SK-N-SH (cell line): ENCODE measurements at regions not wholly inside any gene's neighbourhood (a gene's known extent, or its start where the extent isn't known, plus 50 kb on each side); places are given as distances from the start of the nearest gene placed in this dataset.

Experiments used
- CTCF ChIA-PET: fragments of 300-600, 350-600 bp; formaldehyde crosslinking; extraction: SDS; loops from one replicate; lab custom pipeline; 2021; lab: Yijun Ruan, JAX
- POLR2A ChIA-PET: fragments of 350-600 bp; sonication (Branson Sonifier 250); formaldehyde crosslinking; extraction: SDS; loops from one replicate; lab custom pipeline; 2020; ENCODE audit warnings: antibody characterized with exemption, inconsistent platforms; lab: Yijun Ruan, JAX
- DNase-seq: peaks from one replicate; pipeline ENCODE4 v3.0.0; 2012
- H2AFZ ChIP-seq: fragments of 200-600 bp; sonication (generic); 2 replicates; pipeline ENCODE4 v1.8.1; 2016; ENCODE audit warnings: antibody characterized with exemption, mild to moderate bottlenecking, low read depth
- H3F3A ChIP-seq: fragments of 200-600 bp; sonication (generic); replicated peaks from 2 replicates; pipeline ENCODE3; 2016; ENCODE audit warnings: antibody characterized with exemption, mild to moderate bottlenecking; ENCODE audit not compliant: insufficient read depth
- H3K27ac ChIP-seq, 2 experiments: fragments of 200-500 bp in 1 of 2; fragments of 200-600 bp in 1 of 2; sonication (Bioruptor generic) in 1 of 2; sonication (generic), shearing (Covaris generic) in 1 of 2; 2 replicates each; pipeline versions ENCODE4 v1.5.1 to v1.6.1; 2014 to 2016; ENCODE audit warnings: low read depth in 2 of 2, inconsistent platforms in 1 of 2, low read length in 1 of 2, mild to moderate bottlenecking in 1 of 2, mixed read lengths in 1 of 2
- H3K27me3 ChIP-seq: fragments of 200-600 bp; sonication (generic), shearing (Covaris generic); 2 replicates; pipeline ENCODE4 v1.6.1; 2016; ENCODE audit warnings: mixed run types; ENCODE audit not compliant: insufficient read depth
- H3K36me3 ChIP-seq, 2 experiments: fragments of 200-500 bp in 1 of 2; fragments of 200-600 bp in 1 of 2; sonication (Bioruptor generic) in 1 of 2; sonication (generic) in 1 of 2; replicated peaks in 1 of 2; 2 replicates each; pipeline versions ENCODE3 to v1.5.1; 2014 to 2016; ENCODE audit warnings: low read length in 1 of 2, mild to moderate bottlenecking in 1 of 2; ENCODE audit not compliant: insufficient read depth in 2 of 2, control insufficient read depth in 1 of 2
- H3K4me1 ChIP-seq, 2 experiments: fragments of 200-500 bp in 1 of 2; fragments of 200-600 bp in 1 of 2; sonication (Bioruptor generic) in 1 of 2; sonication (generic), shearing (Covaris generic) in 1 of 2; 2 replicates each; pipeline versions ENCODE4 v1.5.1 to v1.6.1; 2014 to 2016; ENCODE audit warnings: low read depth in 1 of 2, low read length in 1 of 2, mixed run types in 1 of 2; ENCODE audit not compliant: insufficient read depth in 2 of 2, control insufficient read depth in 1 of 2
- H3K4me2 ChIP-seq: fragments of 200-600 bp; sonication (generic), shearing (Covaris generic); 2 replicates; pipeline ENCODE4 v1.6.1; 2017; ENCODE audit warnings: mixed run types
- H3K4me3 ChIP-seq, 2 experiments: fragments of 200-500 bp in 1 of 2; fragments of 200-600 bp in 1 of 2; sonication (Bioruptor generic) in 1 of 2; sonication (generic), shearing (Covaris generic) in 1 of 2; 2 replicates each; pipeline versions ENCODE4 v1.5.1 to v1.8.1; 2014 to 2016; ENCODE audit warnings: low read depth in 2 of 2, inconsistent platforms in 1 of 2, low read length in 1 of 2, mild to moderate bottlenecking in 1 of 2, mixed read lengths in 1 of 2, moderate library complexity in 1 of 2
- H3K79me2 ChIP-seq: fragments of 200-600 bp; sonication (generic); 2 replicates; pipeline ENCODE4 v1.8.1; 2017; ENCODE audit warnings: mild to moderate bottlenecking; ENCODE audit not compliant: insufficient read depth
- H3K9ac ChIP-seq: fragments of 200-600 bp; sonication (generic); 2 replicates; pipeline ENCODE4 v1.6.1; 2017; ENCODE audit warnings: mixed run types
- H3K9me2 ChIP-seq: fragments of 200-600 bp; sonication (generic); 2 replicates; pipeline ENCODE4 v1.6.1; 2017; ENCODE audit warnings: mixed run types
- H3K9me3 ChIP-seq: fragments of 200-600 bp; sonication (generic); 2 replicates; pipeline ENCODE4 v1.6.1; 2017; ENCODE audit warnings: mixed run types, mild to moderate bottlenecking, moderate library complexity
- H4K20me1 ChIP-seq: fragments of 200-600 bp; sonication (generic); 2 replicates; pipeline ENCODE4 v1.6.1; 2017; ENCODE audit warnings: mild to moderate bottlenecking, mixed run types; ENCODE audit not compliant: insufficient read depth
- CHD2 ChIP-seq: fragments of 150-350 bp; IDR thresholded peaks from 2 replicates; pipeline ENCODE4 v1.6.1; 2018; ENCODE audit warnings: low read length; ENCODE audit not compliant: partially characterized antibody
- ELF1 ChIP-seq: IDR thresholded peaks from 2 replicates; pipeline ENCODE4 v1.4.0; 2012
- EP300 ChIP-seq, 2 experiments: IDR thresholded peaks; 2 replicates each; pipeline versions ENCODE4 v1.4.0 to v1.6.1; 2012; ENCODE audit warnings: borderline replicate concordance in 1 of 2, low read depth in 1 of 2, low read length in 1 of 2
- EZH2phosphoT487 ChIP-seq: fragments of 200-600 bp; sonication (generic); IDR thresholded peaks from 2 replicates; pipeline ENCODE4 v1.6.1; 2017; ENCODE audit warnings: low read depth, mixed run types, mild to moderate bottlenecking, antibody characterized with exemption, moderate library complexity, borderline replicate concordance
- FOSL2 ChIP-seq: IDR thresholded peaks from 2 replicates; pipeline ENCODE4 v1.4.0; 2012; ENCODE audit warnings: low read depth, mild to moderate bottlenecking, moderate library complexity, borderline replicate concordance
- FOXJ3 ChIP-seq: sonication (generic); formaldehyde crosslinking; IDR thresholded peaks from 2 replicates; pipeline ENCODE4 v1.5.1; 2020; ENCODE audit warnings: mild to moderate bottlenecking, missing genetic modification reagents
- FOXM1 ChIP-seq: IDR thresholded peaks from 2 replicates; pipeline ENCODE4 v1.4.0; 2012; ENCODE audit warnings: low read depth, mild to moderate bottlenecking
- GABPA ChIP-seq: IDR thresholded peaks from 2 replicates; pipeline ENCODE4 v1.4.0; 2012; ENCODE audit warnings: low read depth, mild to moderate bottlenecking
- JUND ChIP-seq: IDR thresholded peaks from 2 replicates; pipeline ENCODE4 v1.4.0; 2012
- MXI1 ChIP-seq: IDR thresholded peaks from 2 replicates; pipeline ENCODE4 v1.6.1; 2012; ENCODE audit warnings: mild to moderate bottlenecking, low read depth, low read length, improper control_type of control experiment
- NRF1 ChIP-seq: IDR thresholded peaks from 2 replicates; pipeline ENCODE4 v1.6.1; 2012; ENCODE audit warnings: low read depth, mild to moderate bottlenecking, low read length
- PBX3 ChIP-seq: IDR thresholded peaks from 2 replicates; pipeline ENCODE4; 2012
- POLR2AphosphoS5 ChIP-seq: IDR thresholded peaks from 2 replicates; pipeline ENCODE4 v1.6.1; 2012; ENCODE audit warnings: low read depth, low read length
- RAD21 ChIP-seq: IDR thresholded peaks from 2 replicates; pipeline ENCODE4 v1.6.1; 2012; ENCODE audit warnings: mild to moderate bottlenecking, low read length
- TCF12 ChIP-seq: IDR thresholded peaks from 2 replicates; pipeline ENCODE4 v1.4.0; 2012
- YY1 ChIP-seq: IDR thresholded peaks from 2 replicates; pipeline ENCODE4 v1.4.0; 2012; ENCODE audit warnings: low read depth, mild to moderate bottlenecking
- WGBS: methylation state at CpG from one replicate; pipeline ENCODE4 v1.1.6; 2017; ENCODE audit warnings: low lambda C conversion rate; 5-methylcytosine and 5-hydroxymethylcytosine counted together
- TF ChIP-seq, protein P1 (sequence below): fragments of 150-350 bp; IDR thresholded peaks from 2 replicates; pipeline ENCODE4 v1.6.1; 2016; ENCODE audit warnings: mild to moderate bottlenecking, low read depth, low read length
- TF ChIP-seq, protein P2 (sequence below): IDR thresholded peaks from 2 replicates; pipeline ENCODE4 v1.4.0; 2012; ENCODE audit warnings: low read depth, borderline replicate concordance
- TF ChIP-seq, protein P3 (sequence below): fragments of 200-600 bp; sonication (generic); IDR thresholded peaks from 2 replicates; pipeline ENCODE4 v1.6.1; 2017; ENCODE audit warnings: antibody characterized with exemption, mild to moderate bottlenecking, moderate library complexity

DNA sequence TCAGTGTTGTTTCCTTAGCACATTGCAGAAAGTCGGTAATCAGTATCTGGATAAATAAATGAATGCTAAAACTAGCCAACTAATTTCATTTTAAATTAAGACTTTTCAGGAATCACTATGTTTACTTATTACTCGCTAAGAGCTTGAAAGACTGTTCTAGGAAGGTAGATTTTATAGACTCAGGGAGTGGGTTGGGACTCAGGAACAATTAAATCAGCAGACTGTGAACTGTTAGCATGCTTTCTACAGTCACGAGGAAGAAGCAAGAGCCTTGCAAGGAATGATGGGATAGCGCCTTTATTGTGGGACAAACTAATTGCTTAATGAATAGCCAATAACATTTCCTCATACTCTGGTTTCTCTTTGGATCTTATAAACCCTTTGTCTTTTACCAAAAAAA is 183.2 kb upstream of the AADAT start:
- TF ChIP-seq MXI1 (no peak), POLR2AphosphoS5 (no peak), FOXJ3 (CRISPR knock-in tag) (no peak), PBX3 (no peak), YY1 (no peak), ELF1 (no peak), CHD2 (no peak), FOXM1 (no peak), RAD21 (no peak), GABPA (no peak)
- TF ChIP-seq, protein P1, sequence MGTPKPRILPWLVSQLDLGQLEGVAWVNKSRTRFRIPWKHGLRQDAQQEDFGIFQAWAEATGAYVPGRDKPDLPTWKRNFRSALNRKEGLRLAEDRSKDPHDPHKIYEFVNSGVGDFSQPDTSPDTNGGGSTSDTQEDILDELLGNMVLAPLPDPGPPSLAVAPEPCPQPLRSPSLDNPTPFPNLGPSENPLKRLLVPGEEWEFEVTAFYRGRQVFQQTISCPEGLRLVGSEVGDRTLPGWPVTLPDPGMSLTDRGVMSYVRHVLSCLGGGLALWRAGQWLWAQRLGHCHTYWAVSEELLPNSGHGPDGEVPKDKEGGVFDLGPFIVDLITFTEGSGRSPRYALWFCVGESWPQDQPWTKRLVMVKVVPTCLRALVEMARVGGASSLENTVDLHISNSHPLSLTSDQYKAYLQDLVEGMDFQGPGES, result no peak
- TF ChIP-seq, protein P2, sequence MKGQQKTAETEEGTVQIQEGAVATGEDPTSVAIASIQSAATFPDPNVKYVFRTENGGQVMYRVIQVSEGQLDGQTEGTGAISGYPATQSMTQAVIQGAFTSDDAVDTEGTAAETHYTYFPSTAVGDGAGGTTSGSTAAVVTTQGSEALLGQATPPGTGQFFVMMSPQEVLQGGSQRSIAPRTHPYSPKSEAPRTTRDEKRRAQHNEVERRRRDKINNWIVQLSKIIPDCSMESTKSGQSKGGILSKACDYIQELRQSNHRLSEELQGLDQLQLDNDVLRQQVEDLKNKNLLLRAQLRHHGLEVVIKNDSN, result no peak
- TF ChIP-seq, protein P3, sequence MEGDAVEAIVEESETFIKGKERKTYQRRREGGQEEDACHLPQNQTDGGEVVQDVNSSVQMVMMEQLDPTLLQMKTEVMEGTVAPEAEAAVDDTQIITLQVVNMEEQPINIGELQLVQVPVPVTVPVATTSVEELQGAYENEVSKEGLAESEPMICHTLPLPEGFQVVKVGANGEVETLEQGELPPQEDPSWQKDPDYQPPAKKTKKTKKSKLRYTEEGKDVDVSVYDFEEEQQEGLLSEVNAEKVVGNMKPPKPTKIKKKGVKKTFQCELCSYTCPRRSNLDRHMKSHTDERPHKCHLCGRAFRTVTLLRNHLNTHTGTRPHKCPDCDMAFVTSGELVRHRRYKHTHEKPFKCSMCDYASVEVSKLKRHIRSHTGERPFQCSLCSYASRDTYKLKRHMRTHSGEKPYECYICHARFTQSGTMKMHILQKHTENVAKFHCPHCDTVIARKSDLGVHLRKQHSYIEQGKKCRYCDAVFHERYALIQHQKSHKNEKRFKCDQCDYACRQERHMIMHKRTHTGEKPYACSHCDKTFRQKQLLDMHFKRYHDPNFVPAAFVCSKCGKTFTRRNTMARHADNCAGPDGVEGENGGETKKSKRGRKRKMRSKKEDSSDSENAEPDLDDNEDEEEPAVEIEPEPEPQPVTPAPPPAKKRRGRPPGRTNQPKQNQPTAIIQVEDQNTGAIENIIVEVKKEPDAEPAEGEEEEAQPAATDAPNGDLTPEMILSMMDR, result no peak
- no peak for DNase-seq
- ChIA-PET POLR2A (no interaction called here), CTCF (interaction anchor here (6.0 kb wide), 1 partner anchor 13 kb away, joined by 41 read pairs; no protein-coding TSS in a partner anchor)
- H3K4me2 ChIP-seq, result no peak overlapping the region
- H3F3A ChIP-seq, result no peaks in the 10 kb centered on the region
- H3K4me3 ChIP-seq, result no peak overlapping the region
- no peaks in the 10 kb centered on the region for H4K20me1 ChIP-seq
- no peak overlapping the region for H2AFZ ChIP-seq
- peaks cover 8% of the 10 kb centered on the region; the same call in 1 of the 2 replicates for H3K27me3 ChIP-seq
- no peak overlapping the region for H3K9ac ChIP-seq
- H3K9me2 ChIP-seq, result no peaks in the 10 kb centered on the region
- no peaks in the 10 kb centered on the region for H3K79me2 ChIP-seq
- H3K27ac ChIP-seq, result no peak overlapping the region
- no peaks in the 10 kb centered on the region for H3K4me1 ChIP-seq
- no peaks in the 10 kb centered on the region for H3K9me3 ChIP-seq
- no peaks in the 10 kb centered on the region for H3K36me3 ChIP-seq
- 19% methylated on average over 4 of the region's 4 CpGs for WGBS

DNA sequence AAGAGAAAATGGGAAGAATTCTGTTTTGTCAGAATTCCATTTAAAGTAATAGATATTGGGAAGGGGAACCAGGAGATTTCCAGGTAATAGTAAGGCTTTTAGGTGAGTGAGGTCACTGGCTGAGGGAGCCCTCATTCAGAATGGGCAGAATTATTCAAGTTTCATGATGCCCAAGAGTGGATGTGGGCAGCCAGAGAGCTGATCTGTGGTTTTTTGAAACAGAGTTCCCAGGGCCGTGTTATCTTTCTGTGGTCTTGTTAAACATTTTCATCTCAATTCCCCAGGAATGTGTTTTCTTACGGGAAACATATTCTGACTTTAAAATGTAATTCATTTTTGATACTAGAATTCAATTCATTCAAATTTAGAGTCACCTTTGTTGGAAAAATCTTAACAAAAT is 182.0 kb upstream of the AADAT start:
- Histone ChIP-seq H3K9me3 (no peaks in the 10 kb centered on the region), H3K4me2 (no peak overlapping the region), H3K4me1 (no peaks in the 10 kb centered on the region), H3F3A (no peaks in the 10 kb centered on the region), H3K36me3 (no peaks in the 10 kb centered on the region), H3K4me3 (no peak overlapping the region), H3K9me2 (no peaks in the 10 kb centered on the region), H3K9ac (no peak overlapping the region), H3K27me3 (peaks cover 8% of the 10 kb centered on the region; the same call in 1 of the 2 replicates), H3K27ac (no peak overlapping the region), H4K20me1 (no peaks in the 10 kb centered on the region), H2AFZ (no peak overlapping the region), H3K79me2 (no peaks in the 10 kb centered on the region)
- ChIA-PET CTCF (interaction anchor here (6.0 kb wide), 1 partner anchor 12 kb away, joined by 41 read pairs; no protein-coding TSS in a partner anchor), POLR2A (no interaction called here)
- no peak for DNase-seq
- TF ChIP-seq EP300 (IDR thresholded peaks at IDR 0.05; ENCODE audit: borderline replicate concordance in 1 of 2, low read depth in 1 of 2, low read length in 1 of 2), result no peak
- no peak for TF ChIP-seq NRF1
- no peak for TF ChIP-seq MXI1
- no peak for TF ChIP-seq YY1
- TF ChIP-seq JUND, result no peak
- TF ChIP-seq EZH2phosphoT487, result no peak
- no peak for TF ChIP-seq TCF12
- TF ChIP-seq FOSL2, result no peak
- WGBS, result 4% methylated on average over 2 of the region's 2 CpGs
